Endothelial cell (in vitro differentiated cells): ENCODE measurements at regions not wholly inside any gene's neighbourhood (a gene's known extent, or its start where the extent isn't known, plus 50 kb on each side); places are given as distances from the start of the nearest gene placed in this dataset.

Experiments
- DNase-seq: peaks from one replicate; pipeline ENCODE4 v3.0.0; 2021; ENCODE audit warnings: low spot score
- H3K27ac Mint-ChIP-seq: one replicate; pipeline ENCODE4 v1.8.0; 2021; ENCODE audit warnings: mixed read lengths, inconsistent platforms; ENCODE audit not compliant: unreplicated experiment
- H3K27me3 Mint-ChIP-seq: one replicate; pipeline ENCODE4 v1.8.0; 2021; ENCODE audit warnings: mild to moderate bottlenecking, moderate library complexity, mixed read lengths, inconsistent platforms; ENCODE audit not compliant: unreplicated experiment
- H3K36me3 Mint-ChIP-seq: one replicate; pipeline ENCODE4 v1.8.0; 2021; ENCODE audit warnings: mild to moderate bottlenecking, low read depth, mixed read lengths, inconsistent platforms; ENCODE audit not compliant: unreplicated experiment
- H3K4me1 Mint-ChIP-seq: one replicate; pipeline ENCODE4 v1.8.0; 2021; ENCODE audit warnings: mild to moderate bottlenecking, mixed read lengths, inconsistent platforms; ENCODE audit not compliant: unreplicated experiment
- H3K4me3 Mint-ChIP-seq: one replicate; pipeline ENCODE4 v1.8.0; 2021; ENCODE audit warnings: mild to moderate bottlenecking, mixed read lengths, inconsistent platforms; ENCODE audit not compliant: unreplicated experiment
- H3K9me3 Mint-ChIP-seq: one replicate; pipeline ENCODE4 v1.8.0; 2021; ENCODE audit warnings: mixed read lengths, inconsistent platforms; ENCODE audit not compliant: unreplicated experiment
- CTCF ChIP-seq: fragments of 200-600 bp; sonication (generic); IDR thresholded peaks from one replicate; pipeline ENCODE4 v1.5.0; 2021; ENCODE audit warnings: antibody characterized with exemption; ENCODE audit not compliant: unreplicated experiment

GRCh38 chr14:71550367-71550766 lies 381.9 kb upstream of the RGS6 start:
- Mint-ChIP-seq H3K4me1 (peaks cover 11% of the 10 kb centered on the region), H3K36me3 (no peaks in the 10 kb centered on the region), H3K27me3 (peaks cover 1% of the 10 kb centered on the region), H3K9me3 (no peaks in the 10 kb centered on the region), H3K27ac (no peak overlapping the region), H3K4me3 (no peak overlapping the region)
- no peak for DNase-seq
- no peak for TF ChIP-seq CTCF

- no peak overlapping the region for H3K4me3 Mint-ChIP-seq
- peaks cover 11% of the 10 kb centered on the region for H3K4me1 Mint-ChIP-seq
- H3K9me3 Mint-ChIP-seq = no peaks in the 10 kb centered on the region
- no peak for DNase-seq
- H3K36me3 Mint-ChIP-seq = no peaks in the 10 kb centered on the region
- peaks cover 1% of the 10 kb centered on the region for H3K27me3 Mint-ChIP-seq
- TF ChIP-seq CTCF = no peak
- H3K27ac Mint-ChIP-seq = peak overlapping the region; percentile 10
Measured at GRCh38 chr14:71551291-71551950, 380.8 kb upstream of the RGS6 start.

GRCh38 chr14:71552809-71553208 lies 379.4 kb upstream of the RGS6 start:
- no peak for DNase-seq
- Mint-ChIP-seq H3K9me3 (no peaks in the 10 kb centered on the region), H3K4me1 (peaks cover 17% of the 10 kb centered on the region), H3K27me3 (peaks cover 1% of the 10 kb centered on the region), H3K36me3 (no peaks in the 10 kb centered on the region), H3K4me3 (no peak overlapping the region), H3K27ac (no peak overlapping the region)
- no peak for TF ChIP-seq CTCF

- H3K27me3 Mint-ChIP-seq = peaks cover 1% of the 10 kb centered on the region
Measured at GRCh38 chr14:71553779-71554178, 378.4 kb upstream of the RGS6 start.

GRCh38 chr14:71554323-71554722 lies 377.9 kb upstream of the RGS6 start:
- Mint-ChIP-seq H3K36me3 (no peaks in the 10 kb centered on the region), H3K4me3 (no peak overlapping the region), H3K27ac (no peak overlapping the region), H3K4me1 (peaks cover 17% of the 10 kb centered on the region), H3K9me3 (no peaks in the 10 kb centered on the region), H3K27me3 (peaks cover 1% of the 10 kb centered on the region)
- no peak for TF ChIP-seq CTCF
- DNase-seq = no peak

More at GRCh38 chr14:71553779-71554178, 378.4 kb upstream of the RGS6 start:
- TF ChIP-seq CTCF = no peak
- no peak for DNase-seq
- Mint-ChIP-seq H3K4me3 (no peak overlapping the region), H3K9me3 (no peaks in the 10 kb centered on the region), H3K27ac (no peak overlapping the region), H3K36me3 (no peaks in the 10 kb centered on the region), H3K4me1 (peaks cover 17% of the 10 kb centered on the region)
